NCI-H128 (cell line): ENCODE measurements at regions not wholly inside any gene's neighbourhood (a gene's known extent, or its start where the extent isn't known, plus 50 kb on each side); places are given as distances from the start of the nearest gene placed in this dataset.
"Not testable (repeated sequence)": the region's sequence is repeated elsewhere in the genome, so short reads cannot be mapped to it uniquely, and the experiment has no call there.

ENCODE experiments used
- DNase-seq: peaks from one replicate; lab custom pipeline; 2025; ENCODE audit not compliant: unreplicated experiment; lab: John Stamatoyannopoulos, UW

GRCh38 chr12:42030588-42030987, 114.1 kb downstream of the GXYLT1 start:
- no peak for DNase-seq

DNA sequence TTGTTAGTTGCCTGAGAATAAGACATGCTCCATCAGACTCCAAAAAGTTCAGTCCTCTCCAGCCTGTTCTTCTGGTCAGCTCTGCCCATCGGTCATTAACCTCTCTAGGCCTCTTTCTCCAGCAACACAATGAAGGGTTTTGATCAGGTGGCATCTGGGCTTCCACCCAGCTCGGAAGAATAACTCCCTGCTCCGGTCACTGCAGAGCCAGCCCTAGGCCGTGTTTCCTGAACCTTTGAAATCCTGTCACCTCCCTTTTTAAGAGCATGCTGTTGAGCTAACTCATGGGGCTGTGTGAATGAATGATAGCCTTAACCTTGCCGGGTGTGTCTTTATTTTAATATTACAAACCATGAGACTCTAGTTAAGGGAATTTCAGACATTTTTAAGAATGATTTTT, 117.1 kb downstream of the GXYLT1 start:
- no peak for DNase-seq

DNA sequence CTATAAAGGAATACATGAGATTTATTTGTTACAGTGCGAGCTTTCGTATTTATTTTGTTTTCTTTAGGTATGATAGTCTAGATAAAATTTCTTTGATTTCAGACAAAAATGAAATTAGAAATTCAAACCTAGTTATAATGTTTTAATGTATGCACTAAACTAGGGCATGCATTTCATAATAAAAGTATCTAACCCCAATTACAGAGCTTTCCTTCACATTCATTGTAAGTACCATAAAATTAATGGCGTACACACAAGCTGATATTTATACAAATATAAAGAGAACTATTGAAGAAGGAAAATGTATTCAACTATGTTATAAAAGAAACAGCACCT, 120.2 kb downstream of the GXYLT1 start:
- no peak for DNase-seq

- peak; percentile 80 for DNase-seq
These were observed 120.8 kb downstream of the GXYLT1 start for GRCh38 chr12:42023733-42024494.

DNA sequence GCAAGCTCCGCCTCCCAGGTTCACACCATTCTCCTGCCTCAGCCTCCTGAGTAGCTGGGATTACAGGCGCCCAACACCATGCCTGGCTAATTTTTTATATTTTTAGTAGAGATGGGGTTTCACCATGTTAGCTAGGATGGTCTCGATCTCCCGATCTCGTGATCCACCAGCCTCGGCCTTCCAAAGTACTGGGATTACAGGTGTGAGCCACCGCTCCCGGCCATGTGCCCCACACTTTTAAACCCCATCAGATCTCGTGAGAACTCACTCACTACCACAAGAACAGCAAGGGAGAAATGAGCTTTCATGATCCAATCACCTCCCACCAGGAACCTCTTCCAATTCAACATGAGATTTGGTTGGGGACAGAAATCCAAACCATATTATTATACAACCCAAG, 122.7 kb downstream of the GXYLT1 start:
- DNase-seq: not testable (repeated sequence)

DNA sequence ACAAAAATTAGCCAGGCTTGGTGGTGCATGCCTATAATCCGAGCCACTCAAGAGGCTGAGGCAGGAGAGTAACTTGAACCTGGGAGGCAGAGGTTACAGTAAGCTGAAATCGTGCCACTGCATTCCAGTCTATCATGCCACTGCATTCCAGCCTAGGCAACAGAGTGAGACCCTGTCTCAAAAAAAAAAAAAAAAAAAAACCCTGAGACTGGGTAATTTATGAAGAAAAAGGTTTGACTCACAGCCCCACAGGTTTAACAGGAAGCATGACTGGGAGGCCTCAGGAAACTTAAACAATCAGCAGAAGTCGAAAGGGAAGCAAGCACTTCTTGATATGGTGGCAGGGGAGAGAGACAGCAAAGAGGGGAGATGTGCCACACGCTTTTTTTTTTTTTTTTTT, 123.2 kb downstream of the GXYLT1 start:
- DNase-seq: no peak

- no peak for DNase-seq
These were observed 124.4 kb downstream of the GXYLT1 start for GRCh38 chr12:42020226-42020625.

DNA sequence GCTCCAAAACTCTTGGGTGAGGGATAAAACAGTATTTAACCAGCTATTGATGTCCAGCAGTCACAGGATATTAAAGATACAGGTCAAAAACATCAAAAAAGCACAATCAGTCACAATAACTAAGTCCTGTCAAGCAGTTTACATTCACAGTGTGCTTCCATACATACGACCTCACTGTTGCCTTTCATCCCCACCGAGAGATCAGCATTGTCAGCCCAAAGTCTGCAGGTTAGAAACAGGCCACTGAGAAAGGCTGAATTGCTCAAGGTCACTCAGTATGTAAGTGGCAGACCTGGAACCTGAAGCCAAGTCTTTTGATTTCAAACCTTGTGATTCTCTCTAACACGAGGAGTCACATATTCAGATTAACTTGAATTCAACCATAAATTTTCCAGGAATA, 124.9 kb downstream of the GXYLT1 start:
- DNase-seq: no peak

GRCh38 chr12:42017051-42017450, 127.6 kb downstream of the GXYLT1 start:
- DNase-seq: no peak

DNA sequence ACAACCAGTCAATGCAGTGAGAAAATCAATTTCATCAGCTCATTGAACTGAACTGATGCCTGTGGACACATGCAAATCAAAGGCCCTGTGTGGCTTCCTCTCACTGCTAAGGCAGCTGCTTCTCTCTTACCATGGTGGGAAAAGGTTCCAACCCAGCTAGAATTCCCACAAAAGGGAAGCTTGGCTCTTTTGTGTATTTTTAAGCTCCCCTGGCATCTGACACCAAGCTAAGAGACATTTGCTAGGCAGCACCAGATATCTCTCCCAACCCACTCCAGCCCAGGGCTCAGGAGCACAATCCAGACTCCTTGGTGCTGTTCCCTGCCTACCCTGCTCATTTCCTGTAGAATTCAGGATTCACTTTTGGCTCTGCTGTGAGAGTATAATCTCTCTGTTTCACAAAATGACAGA, 129.6 kb downstream of the GXYLT1 start:
- DNase-seq: no peak

- not testable (repeated sequence) for DNase-seq
These were observed 132.2 kb downstream of the GXYLT1 start for GRCh38 chr12:42012501-42012900.

DNA sequence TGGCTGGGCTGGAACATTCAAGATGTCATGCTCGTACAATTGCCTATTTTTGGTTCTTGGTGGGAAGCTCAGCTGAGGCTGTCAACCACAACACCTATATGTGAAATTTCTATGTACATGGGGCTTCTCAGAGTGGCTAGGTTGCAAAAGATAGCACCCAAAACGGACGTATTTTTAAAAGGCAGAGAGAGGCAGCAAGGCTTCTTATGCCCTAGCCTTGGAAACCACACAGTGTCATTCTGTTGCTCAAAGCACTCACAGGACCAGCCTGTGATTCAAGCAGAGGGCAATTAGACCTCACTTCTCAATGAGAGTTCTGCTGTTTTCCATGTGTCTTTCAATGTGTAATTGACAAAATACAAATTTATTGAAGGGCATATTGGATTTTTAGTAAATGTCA, 134.0 kb downstream of the GXYLT1 start:
- no peak for DNase-seq

- no peak for DNase-seq
These were observed 134.4 kb downstream of the GXYLT1 start for GRCh38 chr12:42010257-42010656.

- no peak for DNase-seq
These were observed 135.7 kb downstream of the GXYLT1 start for GRCh38 chr12:42008996-42009395.

- DNase-seq: no peak
These were observed 141.6 kb downstream of the GXYLT1 start for GRCh38 chr12:42003031-42003430.

DNA sequence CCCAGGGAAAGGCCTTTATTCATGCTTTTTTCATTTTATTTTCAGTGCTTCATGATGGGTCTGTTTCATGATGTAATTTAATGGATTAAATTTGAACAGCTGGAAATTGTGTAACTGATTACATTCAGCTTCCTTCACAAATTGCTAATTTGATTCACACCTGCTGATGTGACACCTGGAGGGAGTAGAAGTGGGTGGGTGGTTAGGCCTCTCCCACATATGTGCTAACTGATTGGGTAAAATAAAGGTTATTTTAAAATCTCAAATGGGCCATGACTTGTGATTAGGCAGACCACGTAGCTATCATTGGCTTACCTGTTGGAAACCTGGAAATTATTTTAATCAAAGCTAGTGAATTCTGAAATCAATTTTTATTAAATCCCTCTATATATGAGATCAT, 142.1 kb downstream of the GXYLT1 start:
- no peak for DNase-seq

DNA sequence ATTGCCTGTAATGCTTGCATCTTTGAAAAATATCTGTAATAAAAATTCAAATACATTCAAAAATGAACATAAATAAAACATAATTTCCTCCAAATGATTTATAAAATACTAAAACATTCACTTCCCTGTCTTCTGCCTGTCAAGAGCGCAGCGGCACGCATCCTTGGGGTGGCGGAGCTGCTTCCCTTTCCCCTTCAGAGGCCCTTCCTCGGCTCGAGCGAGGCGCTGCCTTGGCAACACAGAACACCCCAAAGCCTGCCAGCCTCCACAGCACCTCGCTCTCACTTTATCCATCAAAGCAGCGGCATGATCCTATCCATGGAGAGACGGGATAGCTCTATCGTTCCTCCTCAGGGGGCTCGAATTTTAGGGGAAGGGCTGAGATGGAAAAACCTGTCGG, 146.2 kb downstream of the GXYLT1 start:
- DNase-seq: no peak

GRCh38 chr12:41993283-41993682, 151.4 kb downstream of the GXYLT1 start:
- no peak for DNase-seq

- DNase-seq: no peak
These were observed 151.9 kb downstream of the GXYLT1 start for GRCh38 chr12:41992692-41993215.

- no peak for DNase-seq
These were observed 152.7 kb downstream of the GXYLT1 start for GRCh38 chr12:41992022-41992421.

DNA sequence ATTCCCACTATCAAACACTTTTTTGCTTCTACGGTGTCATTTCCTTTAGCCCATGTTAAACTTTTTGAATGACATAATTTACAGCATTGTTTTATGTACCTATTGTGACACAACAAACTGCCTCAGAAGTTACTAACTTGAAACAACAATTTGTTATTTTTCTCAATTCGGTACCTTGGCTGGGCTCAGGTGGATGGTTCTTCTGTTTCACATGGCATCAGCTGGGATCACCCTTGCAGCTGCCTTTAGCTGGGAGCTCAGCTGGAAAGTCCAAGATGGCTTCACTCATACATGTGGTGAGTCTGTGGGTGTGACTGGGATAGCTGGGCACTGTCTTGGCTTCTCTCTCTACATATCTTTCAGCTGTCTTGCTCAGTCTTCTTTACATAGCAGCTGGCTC, 156.0 kb downstream of the GXYLT1 start:
- no peak for DNase-seq

GRCh38 chr12:41986513-41986912, 158.2 kb downstream of the GXYLT1 start:
- not testable (repeated sequence) for DNase-seq

DNA sequence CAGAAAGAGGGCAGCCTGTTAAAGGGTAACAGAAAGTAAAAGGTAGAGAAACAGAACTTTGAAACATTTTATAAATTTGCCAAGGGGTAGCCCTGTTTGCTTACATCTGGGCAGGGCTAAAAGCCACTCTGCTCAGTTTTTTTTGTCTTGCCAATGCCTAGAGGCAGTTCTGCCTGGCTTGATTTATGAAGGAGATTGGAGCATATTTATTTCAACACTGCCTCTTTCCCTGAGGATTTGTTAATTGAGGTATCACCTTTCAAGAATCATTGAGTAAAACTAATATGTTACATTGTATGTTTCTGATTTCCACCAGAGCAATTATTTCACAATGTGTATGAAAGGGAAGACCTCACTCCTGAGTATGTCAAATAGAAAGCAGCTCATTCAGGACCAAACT, 160.8 kb downstream of the GXYLT1 start:
- peak; percentile 85 for DNase-seq
